GM12872 (cell line): ENCODE measurements at regions not wholly inside any gene's neighbourhood (a gene's known extent, or its start where the extent isn't known, plus 50 kb on each side); places are given as distances from the start of the nearest gene placed in this dataset.

ENCODE experiments used
- TF ChIP-seq, protein P1 (sequence below): IDR thresholded peaks from 3 replicates; pipeline ENCODE4 v1.5.1; 2011; ENCODE audit warnings: low read depth, mild to moderate bottlenecking, low read length, moderate library complexity; ENCODE audit not compliant: insufficient read depth

- TF ChIP-seq, protein P1, sequence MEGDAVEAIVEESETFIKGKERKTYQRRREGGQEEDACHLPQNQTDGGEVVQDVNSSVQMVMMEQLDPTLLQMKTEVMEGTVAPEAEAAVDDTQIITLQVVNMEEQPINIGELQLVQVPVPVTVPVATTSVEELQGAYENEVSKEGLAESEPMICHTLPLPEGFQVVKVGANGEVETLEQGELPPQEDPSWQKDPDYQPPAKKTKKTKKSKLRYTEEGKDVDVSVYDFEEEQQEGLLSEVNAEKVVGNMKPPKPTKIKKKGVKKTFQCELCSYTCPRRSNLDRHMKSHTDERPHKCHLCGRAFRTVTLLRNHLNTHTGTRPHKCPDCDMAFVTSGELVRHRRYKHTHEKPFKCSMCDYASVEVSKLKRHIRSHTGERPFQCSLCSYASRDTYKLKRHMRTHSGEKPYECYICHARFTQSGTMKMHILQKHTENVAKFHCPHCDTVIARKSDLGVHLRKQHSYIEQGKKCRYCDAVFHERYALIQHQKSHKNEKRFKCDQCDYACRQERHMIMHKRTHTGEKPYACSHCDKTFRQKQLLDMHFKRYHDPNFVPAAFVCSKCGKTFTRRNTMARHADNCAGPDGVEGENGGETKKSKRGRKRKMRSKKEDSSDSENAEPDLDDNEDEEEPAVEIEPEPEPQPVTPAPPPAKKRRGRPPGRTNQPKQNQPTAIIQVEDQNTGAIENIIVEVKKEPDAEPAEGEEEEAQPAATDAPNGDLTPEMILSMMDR, result no peak
Observed at GRCh38 chr16:54411544-54411943, 125.0 kb upstream of the IRX3 start.

GRCh38 chr16:54409982-54410381 lies 123.4 kb upstream of the IRX3 start:
- TF ChIP-seq, protein P1, result no peak

GRCh38 chr16:54407596-54407995 lies 121.0 kb upstream of the IRX3 start:
- TF ChIP-seq, protein P1, result no peak

- TF ChIP-seq, protein P1, result no peak
Observed at GRCh38 chr16:54405478-54405877, 118.9 kb upstream of the IRX3 start.

- TF ChIP-seq, protein P1, result no peak
Observed at GRCh38 chr16:54403580-54403979, 117.0 kb upstream of the IRX3 start.

GRCh38 chr16:54402873-54403272 lies 116.3 kb upstream of the IRX3 start:
- TF ChIP-seq, protein P1, result no peak

- TF ChIP-seq, protein P1, result no peak
Observed at GRCh38 chr16:54402270-54402669, 115.7 kb upstream of the IRX3 start.

GRCh38 chr16:54400261-54400660 lies 113.7 kb upstream of the IRX3 start:
- TF ChIP-seq, protein P1, result no peak
